GM21529 (cell line): ENCODE measurements at regions not wholly inside any gene's neighbourhood (a gene's known extent, or its start where the extent isn't known, plus 50 kb on each side); places are given as distances from the start of the nearest gene placed in this dataset.

Experiments
- ATAC-seq: cut with Tn5 transposase; IDR thresholded peaks from one replicate; pipeline ENCODE4 v1.9.1; 2021; ENCODE audit not compliant: unreplicated experiment

- no peak for ATAC-seq
Observed at GRCh38 chr13:40163066-40164000, 503.1 kb downstream of the FOXO1 start.

GRCh38 chr13:40164133-40164532 lies 502.3 kb downstream of the FOXO1 start:
- ATAC-seq, result no peak

- no peak for ATAC-seq
Observed at GRCh38 chr13:40165316-40165932, 501.0 kb downstream of the FOXO1 start.

GRCh38 chr13:40167327-40167726 lies 499.1 kb downstream of the FOXO1 start:
- ATAC-seq, result no peak

GRCh38 chr13:40168425-40169166 lies 497.8 kb downstream of the FOXO1 start:
- ATAC-seq, result no peak

GRCh38 chr13:40169476-40169875 lies 497.0 kb downstream of the FOXO1 start:
- ATAC-seq, result no peak

- ATAC-seq, result no peak
Observed at GRCh38 chr13:40170091-40170490, 496.4 kb downstream of the FOXO1 start.

- ATAC-seq, result no peak
Observed at GRCh38 chr13:40170982-40171381, 495.5 kb downstream of the FOXO1 start.

- ATAC-seq, result no peak
Observed at GRCh38 chr13:40171566-40171965, 494.9 kb downstream of the FOXO1 start.

- ATAC-seq, result no peak
Observed at GRCh38 chr13:40172149-40172591, 494.3 kb downstream of the FOXO1 start.

GRCh38 chr13:40172878-40173277 lies 493.6 kb downstream of the FOXO1 start:
- ATAC-seq, result no peak

- no peak for ATAC-seq
Observed at GRCh38 chr13:40175639-40176038, 490.8 kb downstream of the FOXO1 start.

GRCh38 chr13:40176242-40176641 lies 490.2 kb downstream of the FOXO1 start:
- ATAC-seq, result no peak

GRCh38 chr13:40178130-40178529 lies 488.3 kb downstream of the FOXO1 start:
- ATAC-seq, result no peak

GRCh38 chr13:40179445-40180281 lies 486.8 kb downstream of the FOXO1 start:
- ATAC-seq, result no peak

GRCh38 chr13:40180776-40181175 lies 485.7 kb downstream of the FOXO1 start:
- no peak for ATAC-seq

GRCh38 chr13:40181203-40181845 lies 485.1 kb downstream of the FOXO1 start:
- ATAC-seq, result no peak

GRCh38 chr13:40182591-40182990 lies 483.9 kb downstream of the FOXO1 start:
- no peak for ATAC-seq

- no peak for ATAC-seq
Observed at GRCh38 chr13:40185414-40185813, 481.0 kb downstream of the FOXO1 start.

GRCh38 chr13:40186041-40186440 lies 480.4 kb downstream of the FOXO1 start:
- no peak for ATAC-seq
